GM18498 (cell line): ENCODE measurements at regions not wholly inside any gene's neighbourhood (a gene's known extent, or its start where the extent isn't known, plus 50 kb on each side); places are given as distances from the start of the nearest gene placed in this dataset.
"Not testable (repeated sequence)": the region's sequence is repeated elsewhere in the genome, so short reads cannot be mapped to it uniquely, and the experiment has no call there.

Experiments used
- ATAC-seq: cut with Tn5 transposase; IDR thresholded peaks from one replicate; pipeline ENCODE4 v1.9.1; 2021; ENCODE audit warnings: mild to moderate bottlenecking, moderate library complexity; ENCODE audit not compliant: unreplicated experiment

DNA sequence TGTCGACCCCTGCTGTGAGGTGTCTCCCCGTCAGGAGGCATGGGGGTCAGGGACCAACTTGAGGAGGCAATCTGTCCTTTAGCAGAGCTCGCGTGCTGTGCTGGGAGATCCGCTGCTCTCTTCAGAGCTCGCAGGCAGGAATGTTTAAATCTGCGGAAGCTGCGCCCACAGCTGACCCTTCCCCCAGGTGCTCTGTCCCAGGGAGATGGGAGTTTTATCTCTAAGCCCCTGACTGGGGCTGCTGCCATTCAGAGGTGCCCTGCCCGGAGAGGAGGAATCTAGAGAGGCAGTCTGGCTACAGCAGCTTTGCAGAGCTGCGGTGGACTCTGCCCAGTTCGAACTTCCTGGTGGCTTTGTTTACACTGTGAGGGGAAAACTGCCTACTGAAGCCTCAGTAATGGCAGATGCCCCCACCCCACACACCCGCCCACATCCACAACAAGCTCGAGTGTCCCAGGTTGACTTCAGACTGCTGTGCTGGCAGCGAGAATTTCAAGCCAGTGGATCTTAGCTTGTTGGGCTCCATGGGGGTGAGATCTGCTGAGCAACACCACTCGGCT is 133.1 kb downstream of the CENPC start:
- not testable (repeated sequence) for ATAC-seq

DNA sequence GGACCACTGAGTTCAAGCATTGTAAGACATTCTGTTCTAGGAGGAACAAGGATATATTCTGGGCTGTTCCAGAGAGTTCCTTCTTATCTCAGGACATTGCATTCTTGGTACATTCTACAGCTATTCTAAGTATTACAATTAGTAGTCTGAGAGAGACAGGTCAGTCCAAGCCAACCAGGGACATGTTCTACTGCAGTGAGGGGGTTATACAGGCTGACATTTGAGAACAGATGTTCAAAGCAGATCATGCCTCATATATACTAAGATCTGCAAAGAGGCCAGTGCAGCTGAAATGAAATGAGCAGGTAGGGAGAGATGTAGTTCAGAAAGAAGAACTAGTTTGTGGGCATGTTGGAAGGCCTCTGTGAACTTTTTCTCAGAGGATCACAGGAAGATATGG is 142.0 kb downstream of the CENPC start:
- no peak for ATAC-seq

DNA sequence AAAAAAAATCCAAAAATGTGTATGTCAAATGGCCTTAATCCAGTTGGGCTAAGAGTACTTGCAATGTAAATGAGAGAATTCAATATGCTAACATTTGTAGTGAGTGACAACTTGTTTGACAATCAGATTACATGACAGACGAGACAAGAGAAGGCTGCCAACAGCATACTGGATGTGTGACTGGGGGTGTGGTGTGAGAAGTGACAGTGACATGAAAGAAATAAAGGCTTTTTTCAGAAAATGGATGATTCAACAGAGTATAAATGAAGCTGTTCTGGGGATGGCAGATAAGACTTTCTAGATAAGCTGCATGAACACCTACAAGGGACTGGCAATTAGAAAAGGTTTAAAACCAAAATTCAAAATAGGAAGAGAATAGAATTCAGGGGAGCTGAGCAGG is 143.4 kb downstream of the CENPC start:
- ATAC-seq = no peak

DNA sequence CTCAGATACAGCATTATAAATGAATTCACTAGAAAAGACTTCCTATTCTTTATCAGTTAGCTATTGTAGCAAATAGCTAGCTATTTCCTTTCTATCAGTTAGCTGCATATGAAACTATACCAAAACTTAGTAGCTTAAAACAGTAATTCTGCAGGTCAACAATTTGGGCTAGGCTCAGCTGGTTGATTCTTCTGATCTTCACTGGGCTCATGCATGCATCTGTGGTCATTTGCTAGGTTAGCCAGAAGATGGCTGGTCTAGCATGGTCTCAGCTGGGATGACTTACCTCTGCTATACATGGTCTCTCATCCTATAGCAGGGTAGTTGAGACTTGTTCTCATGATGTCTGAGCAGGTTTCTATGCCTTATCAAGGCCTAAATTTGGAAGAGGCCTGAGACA is 147.4 kb downstream of the CENPC start:
- no peak for ATAC-seq

DNA sequence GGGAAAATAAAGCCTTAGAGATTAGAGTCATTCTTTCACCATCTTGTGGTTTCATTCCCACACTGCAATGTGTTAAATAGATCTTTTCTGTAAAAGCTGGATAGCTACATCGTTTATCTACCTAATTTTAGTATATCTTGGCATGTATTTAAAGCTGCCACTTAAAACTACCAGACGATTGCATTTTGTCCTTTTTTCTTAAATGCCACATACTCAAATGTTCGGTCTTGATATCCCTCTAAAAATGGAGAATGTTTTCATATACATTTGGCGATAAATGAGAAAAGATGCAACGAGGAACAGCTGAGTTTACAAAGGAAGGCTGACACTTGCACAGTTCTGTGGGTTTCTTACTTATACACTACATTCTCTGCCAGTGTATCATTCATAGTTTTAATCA is 148.3 kb downstream of the CENPC start:
- no peak for ATAC-seq

DNA sequence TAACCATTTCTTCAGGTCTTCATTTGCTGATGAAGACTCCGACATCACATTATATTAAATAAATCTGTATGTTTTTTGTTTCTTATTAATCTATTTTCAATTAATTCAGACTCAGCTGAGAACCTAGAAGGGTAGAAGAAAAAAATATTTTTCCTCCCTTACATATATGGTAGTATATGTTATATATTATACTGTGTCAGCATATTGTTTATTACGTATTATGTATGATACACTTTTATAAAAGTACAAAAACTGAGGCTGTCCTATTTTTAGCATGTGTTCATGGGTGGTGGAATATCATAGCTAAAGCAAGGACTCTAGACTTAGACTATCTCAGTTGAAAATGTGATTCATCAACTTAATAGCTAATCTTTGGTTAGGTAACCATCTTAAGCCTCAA is 149.3 kb downstream of the CENPC start:
- no peak for ATAC-seq

DNA sequence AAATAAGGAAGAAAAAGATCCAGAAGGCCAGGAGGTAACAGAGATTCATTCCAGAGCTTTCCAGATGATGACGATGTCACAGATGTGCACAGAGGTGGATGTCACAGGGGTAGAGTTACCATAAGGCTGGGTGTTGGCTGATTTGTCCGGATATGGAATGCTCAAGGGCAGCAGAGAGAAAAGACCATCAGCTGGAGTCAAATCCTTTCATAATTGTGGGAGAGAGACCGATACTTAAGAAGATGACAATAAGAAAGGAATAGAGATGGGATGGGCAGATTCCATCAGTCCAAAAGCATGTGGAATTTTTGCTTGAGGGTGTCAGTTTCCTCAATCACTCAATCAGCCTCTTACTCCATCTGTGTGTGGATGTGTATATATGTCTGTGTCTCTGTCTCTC is 150.4 kb downstream of the CENPC start:
- ATAC-seq = no peak

DNA sequence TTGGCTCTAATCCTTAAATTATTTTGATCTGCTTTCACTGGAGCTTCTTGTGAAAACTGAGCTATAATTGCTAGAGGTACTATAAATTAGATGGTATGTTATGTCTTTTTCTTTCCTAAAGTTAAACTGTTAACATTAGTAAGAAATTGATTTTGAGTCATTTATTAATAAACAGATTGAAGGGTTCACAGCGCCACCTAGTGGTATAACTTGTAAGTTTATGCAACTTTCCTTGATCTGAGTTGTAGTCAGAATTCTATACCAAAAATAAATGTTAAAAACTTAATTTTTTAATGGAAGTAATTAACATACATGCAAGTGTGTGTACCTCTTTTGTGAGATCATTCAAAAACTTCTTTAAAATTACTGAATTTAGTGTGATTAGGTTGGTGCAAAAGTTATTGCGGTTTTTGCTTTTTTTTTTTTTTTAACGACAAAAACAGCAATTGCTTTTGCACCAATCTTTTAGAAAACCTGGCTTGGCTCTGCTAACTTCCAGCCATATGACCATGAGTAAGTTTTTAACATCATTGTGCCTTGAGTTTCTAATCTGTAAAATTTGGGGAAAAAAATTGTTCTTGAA is 151.5 kb downstream of the CENPC start:
- ATAC-seq = no peak

DNA sequence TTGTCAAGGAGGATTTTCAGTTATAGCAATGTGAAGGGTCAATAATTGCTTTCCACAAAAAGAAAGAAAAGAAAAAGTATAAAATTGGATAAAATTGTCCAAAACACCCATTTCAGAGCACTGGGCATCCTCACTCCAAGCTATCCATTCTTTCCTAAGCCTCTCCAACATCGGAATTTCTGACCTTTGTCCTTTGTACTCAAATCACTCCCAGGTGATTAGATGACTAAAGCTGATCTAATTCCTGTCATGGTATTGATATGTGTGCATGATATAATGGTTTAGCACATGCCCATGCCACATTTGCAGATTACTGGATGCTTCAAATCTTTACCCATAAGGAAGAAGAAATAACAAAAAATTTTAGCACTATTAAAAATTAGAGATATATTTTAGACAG is 152.3 kb downstream of the CENPC start:
- ATAC-seq = no peak

DNA sequence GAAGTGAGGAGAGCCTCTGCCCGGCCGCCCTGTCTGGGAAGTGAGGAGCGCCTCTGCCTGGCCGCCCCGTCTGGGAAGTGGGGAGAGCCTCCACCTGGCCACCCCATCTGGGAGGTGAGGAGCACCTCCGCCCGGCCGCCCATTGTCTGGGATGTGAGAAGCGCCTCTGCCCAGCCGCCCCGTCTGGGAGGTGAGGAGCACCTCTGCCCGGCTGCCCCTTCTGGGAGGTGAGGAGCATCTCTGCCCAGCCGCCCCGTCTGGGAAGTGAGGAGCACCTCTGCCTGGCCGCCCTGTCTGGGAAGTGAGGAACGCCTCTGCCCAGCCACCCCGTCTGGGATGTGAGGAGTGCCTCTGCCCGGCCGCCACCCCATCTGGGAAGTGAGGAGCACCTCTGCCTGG is 163.9 kb downstream of the CENPC start:
- ATAC-seq = not testable (repeated sequence)

DNA sequence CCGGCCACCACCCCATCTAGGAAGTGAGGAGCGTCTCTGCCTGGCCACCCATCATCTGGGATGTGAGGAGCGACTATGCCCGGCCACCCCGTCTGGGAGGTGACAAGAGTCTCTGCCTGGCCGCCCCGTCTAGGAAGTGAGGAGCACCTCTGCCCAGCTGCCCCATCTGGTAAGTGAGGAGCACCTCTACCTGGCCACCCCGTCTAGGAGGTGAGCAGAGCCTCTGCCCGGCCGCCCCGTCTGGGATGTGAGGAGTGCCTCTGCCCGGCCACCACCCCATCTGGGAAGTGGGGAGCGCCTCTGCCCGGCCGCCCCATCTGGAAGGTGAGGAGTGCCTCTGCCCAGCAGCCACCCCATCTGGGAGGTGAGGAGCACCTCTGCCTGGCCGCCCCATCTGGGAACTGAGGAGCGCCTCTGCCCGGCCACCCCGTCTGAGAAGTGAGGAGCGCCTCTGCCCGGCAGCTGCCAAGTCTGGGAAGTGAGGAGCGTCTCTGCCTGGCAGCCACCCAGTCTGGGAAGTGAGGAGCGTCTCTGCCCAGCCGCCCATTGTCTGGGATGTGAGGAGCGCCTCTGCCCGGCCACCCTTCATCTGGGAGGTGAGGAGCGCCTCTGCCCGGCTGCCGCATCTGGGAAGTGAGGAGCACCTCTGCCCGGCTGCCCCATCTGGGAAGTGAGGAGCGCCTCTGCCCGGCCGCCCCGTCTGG is 164.4 kb downstream of the CENPC start:
- ATAC-seq = not testable (repeated sequence)

DNA sequence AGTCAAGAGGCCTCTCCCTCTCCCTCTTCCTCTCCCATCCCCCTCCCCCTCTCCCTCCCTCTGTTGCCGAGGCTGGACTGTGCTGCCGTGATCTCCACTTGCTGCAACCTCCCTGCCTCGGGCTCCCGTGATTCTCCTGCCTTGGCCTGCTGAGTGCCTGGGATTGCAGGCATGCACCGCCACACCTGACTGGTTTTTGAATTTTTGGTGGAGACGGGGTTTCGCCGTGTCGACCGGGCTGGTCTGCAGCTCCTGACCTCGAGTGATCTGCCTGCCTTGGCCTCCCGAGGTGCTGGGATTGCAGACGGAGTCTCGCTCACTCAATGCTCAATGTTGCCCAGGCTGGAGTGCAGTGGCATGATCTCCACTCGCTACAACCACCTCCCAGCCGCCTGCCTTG is 165.1 kb downstream of the CENPC start:
- no peak for ATAC-seq

DNA sequence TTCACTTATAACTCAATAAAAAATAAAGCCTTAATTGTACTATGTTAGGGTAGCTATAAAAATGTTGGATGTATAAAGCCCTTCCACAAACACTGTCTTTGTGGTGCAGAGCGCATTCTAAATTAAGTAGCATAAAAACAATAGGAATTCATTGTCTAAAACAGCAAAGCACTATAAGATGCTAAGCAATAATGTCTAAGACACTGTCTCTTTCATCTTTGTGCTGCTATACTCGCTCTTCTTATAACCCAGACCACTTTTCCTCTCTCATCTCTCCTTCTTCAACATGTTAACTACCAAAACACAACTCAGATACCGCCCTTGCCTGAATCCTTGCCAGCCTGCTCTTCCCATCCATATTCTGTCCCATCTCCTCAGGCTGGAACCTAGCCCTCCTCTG is 170.0 kb downstream of the CENPC start:
- ATAC-seq = no peak

DNA sequence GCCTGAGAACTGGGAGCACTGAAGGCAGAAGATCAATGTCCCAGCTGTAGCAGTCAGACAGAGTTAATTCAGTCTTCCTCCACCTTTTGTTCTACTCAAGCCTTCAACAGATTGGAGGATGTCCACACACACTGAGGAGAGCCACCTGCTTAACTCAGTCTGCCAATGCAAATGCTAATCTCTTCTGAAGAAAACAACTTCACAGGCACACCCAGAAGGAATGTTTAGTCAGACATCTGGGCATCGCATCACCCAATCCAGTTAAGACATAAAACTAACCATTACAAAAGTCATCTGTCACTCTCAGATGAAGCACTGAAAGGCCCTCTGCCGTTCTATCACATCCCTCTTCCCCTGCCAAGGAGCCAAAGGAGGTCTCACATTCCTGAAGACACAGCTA is 173.7 kb downstream of the CENPC start:
- ATAC-seq = no peak

DNA sequence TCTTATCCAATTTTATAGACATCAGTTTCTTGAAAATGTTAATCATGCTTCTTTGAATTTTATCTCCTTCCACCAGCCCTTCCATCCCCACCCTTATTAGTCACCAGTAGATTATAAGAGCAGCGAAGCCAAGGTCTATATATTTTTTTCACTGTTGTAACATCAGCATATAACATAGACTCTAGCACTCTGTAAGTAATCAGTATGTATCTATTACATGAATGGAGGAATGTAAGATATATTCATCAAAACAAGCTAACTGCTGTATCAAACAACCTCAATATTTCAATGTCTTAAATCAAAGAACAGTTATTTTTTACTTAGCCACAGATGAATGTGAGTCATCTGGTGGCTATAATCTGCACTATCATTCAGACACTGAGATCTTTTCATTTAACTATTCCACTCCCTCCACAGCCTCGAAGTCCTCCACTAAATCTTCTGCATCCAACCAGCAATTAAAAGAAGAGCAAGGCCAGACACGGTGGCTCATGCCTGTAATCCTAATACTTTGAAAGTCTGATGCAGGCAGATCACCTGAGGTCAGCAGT is 178.9 kb downstream of the CENPC start:
- no peak for ATAC-seq

DNA sequence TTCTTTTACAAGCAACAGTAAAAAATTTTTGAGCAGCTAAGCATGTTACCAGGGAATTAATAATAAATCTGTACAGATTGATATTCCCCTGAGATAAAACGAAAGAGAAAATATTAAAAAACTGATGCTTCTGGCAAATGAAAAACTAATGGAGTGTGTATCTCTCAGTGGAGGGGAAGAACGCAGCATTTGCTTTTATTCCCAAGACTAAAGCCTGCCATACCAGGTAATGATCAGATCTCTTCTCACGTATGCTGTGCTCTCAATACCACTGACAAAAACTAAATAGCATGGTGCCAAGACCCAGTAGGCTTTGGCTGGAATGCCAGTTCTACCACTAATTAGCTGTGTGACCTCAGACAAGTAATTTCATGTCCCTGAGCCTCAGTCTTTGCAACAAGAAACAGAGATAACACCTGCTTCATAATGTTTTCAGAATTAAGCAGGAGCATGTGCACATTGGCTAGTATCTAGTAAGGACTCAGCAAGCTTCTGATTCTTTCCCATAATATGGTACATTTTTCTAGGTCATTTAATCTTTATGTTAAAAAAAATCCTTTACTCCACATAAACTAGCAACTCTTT is 179.6 kb downstream of the CENPC start:
- no peak for ATAC-seq

DNA sequence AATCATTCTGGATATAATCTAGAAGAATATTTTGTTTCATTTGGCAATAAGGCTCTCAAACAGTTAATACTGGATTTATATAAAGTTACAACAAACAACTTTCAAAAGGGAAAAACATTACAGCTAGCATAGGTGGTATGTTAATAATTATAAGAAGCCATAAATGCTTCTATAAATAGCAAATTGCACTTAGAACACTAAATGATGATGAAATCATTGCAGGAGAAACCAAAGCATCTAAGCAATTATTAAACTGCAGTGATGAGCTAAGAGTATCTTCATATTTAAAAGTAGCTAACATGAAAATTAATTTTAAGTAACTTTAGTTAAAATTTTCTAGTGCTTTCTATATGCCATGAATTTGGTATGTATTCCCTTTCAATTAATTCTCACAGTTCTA is 189.5 kb downstream of the CENPC start:
- no peak for ATAC-seq

DNA sequence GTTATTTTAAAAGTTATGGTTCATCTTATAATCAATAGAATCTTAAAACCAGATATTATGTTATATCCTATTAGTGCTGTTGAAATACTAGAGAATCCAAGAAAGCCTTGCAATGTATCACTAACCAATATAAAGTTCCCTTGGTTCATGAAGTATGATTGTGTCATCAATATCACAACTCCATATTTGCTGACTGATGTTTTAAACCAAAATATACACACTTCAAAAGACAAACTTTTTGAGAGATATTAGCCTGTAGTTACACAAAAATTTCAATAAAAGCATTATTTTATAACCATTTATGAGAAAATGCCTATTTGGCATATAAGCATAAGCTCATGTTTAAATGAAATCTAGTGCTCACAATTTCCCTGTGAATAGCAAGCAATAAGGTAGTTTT is 198.6 kb downstream of the CENPC start:
- no peak for ATAC-seq

DNA sequence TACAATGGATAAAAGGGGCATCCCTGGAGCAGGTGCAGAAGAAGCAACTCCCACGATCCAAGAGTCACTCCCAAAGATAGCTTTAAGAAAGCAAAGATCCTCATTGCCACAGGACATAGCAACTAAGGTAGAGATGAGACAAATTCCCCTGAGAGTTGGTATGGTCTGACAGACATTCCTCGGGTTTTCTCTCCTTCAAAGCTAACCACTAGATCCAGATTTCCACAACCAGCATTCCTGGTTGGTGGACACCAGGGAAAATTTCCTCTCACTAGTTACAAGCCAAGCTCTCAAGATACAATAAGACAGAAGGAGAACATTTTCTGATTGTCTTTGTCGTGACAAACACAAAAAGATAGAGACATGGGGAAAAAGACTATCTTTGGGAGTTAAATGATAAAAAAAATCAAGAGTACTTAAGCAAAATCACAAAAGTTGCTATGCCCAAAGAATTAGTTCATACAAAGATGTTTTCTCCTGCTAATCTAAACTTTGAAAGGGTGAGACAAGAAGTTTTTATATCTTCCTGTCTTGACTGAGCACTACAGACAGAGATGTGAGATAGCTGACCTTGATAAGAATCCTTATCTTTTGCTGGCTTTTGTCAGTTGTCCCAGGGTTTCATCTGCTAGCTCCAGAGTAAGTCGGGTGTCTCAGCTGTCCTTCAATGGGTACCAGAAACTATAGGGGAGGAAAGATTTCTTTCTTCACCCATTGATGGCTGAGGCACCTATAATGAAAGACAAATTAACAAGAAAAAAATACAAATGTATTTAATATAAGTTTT is 200.5 kb downstream of the CENPC start:
- ATAC-seq = no peak

DNA sequence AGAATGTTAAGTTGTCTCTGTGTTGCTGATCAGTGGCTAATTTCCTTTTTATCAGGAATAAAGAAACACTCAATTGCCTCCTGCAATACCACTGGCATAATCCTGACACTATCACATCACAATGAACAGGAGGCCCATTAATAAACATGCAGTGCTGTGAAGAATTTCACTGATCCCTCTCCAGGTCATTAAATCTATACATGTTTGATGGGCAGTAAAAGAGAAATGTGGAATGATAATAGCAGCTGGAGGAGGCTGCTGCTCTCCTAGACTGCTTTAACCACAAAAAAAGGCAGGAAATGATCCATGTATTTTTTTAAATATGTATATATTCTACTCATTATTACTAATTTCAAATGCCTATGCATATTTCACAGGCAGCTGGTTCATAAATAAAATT is 202.1 kb downstream of the CENPC start:
- no peak for ATAC-seq

DNA sequence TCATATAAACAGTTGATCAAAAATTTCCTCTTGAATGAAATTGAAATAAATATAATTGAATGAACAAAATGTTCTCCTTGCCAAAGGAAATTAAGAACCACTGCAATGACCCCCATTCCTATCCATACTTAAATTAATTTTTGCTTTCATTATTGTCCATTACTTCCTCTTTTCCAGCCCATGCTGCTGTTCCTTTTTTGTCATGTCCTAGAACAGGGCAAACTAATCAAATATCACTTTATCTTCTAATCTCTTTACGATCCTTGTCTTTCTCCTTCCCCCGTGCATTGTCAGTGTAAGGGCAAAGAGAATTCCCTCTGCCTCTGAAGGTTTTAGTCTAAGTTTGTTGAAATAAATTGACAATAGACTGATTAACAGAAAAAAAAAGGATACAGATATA is 203.0 kb downstream of the CENPC start:
- ATAC-seq = no peak
